ENCODE measurements at regions not wholly inside any gene's neighbourhood (a gene's known extent, or its start where the extent isn't known, plus 50 kb on each side); places are given as distances from the start of the nearest gene placed in this dataset.

- no peak for DNase-seq
Measured at GRCh38 chr10:126787201-126787600, 116.7 kb upstream of the C10orf90 start.

- DNase-seq: no peak
Measured at GRCh38 chr10:126795318-126795717, 109.9 kb upstream of the DOCK1 start.

GRCh38 chr10:126798649-126799048 is 106.6 kb upstream of the DOCK1 start:
- no peak for DNase-seq

DNA sequence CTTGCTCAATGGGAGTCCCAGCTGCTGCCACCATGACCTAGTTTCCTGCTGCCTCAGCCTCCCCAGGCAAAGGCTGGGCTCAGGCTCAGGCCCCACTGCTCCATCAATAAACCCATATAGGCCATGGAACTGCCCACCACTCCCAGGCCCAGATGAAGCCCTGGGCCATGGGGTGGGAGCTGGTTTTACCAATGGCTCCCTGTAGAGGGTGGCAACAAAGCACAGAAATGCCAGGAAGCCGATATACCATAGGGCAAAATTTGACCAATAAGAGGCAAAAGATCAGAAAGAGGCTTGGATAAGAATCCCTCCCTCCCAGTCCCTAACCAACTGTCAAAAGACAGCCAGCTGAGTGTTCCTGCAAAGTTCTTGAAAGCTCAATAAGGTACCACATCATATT is 101.8 kb upstream of the DOCK1 start:
- no peak for DNase-seq

DNA sequence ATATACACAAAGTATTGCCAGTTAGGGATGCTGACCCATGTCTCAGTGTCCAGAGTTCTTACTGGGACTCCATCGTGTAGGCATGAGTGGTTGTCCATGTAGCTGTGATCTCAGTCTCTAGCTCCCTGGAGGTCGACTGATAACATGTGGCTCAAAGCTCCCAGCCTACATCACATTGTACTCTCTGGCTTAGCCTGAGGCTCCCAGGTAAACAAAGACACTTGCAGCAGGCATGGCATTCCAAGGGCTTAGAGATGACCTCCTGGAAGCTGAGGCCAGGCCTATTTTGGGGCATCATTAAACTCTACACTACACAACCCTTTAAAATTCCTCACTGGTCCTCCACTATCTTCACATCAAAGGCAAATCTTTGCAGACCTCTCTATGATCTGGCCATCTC is 100.8 kb upstream of the DOCK1 start:
- DNase-seq: no peak

DNA sequence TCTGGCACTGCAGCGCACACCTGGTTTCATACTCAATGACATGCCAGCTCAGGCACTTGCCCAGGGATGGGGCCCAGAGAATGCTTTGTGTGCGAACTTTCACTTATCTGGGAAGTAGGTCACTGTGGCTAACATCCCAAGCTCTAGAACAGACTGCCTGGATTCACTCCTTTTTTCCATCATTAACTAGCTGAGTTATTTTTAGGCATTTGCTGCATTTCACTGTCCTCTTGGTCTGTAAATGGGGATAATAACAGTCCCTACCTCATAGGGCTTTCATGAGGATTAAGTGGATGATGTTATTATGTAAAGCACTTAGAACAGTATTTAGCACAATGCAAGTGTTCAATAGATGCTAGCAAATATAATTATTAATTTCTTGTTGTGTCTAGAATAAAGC is 98.7 kb upstream of the DOCK1 start:
- no peak for DNase-seq

DNA sequence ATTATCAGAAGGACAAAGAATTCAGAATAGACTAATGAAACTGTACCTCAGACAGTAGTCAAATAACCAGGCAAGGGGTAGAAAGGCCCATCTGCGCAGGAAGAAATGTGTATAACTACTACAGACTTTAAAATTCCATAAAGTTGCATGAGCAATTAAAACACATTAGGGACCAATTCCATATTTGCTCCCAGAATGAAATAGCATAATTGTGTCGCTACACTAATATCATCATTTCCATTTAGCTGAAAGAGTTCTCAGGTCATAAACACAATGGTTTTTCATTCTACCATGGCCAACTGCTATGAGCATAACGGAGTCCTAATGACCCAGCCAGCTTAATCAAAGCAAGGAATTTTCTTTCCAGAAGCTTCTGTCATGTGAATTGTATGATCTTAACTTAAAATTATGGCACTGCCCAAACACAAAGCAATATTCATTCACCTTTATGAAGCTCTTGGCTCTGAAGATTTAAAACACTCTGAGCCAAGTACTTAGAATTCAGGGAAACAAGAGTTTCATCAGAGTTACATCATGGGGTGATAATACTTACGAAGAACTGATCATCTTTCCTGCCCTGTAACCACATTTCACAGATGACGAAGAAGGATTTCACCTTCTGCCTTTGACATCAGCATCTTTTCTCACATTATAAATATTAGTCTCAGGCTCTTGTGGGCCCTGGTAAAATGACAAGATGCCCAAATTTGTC is 98.1 kb upstream of the DOCK1 start:
- no peak for DNase-seq

GRCh38 chr10:126808103-126808502 is 97.1 kb upstream of the DOCK1 start:
- no peak for DNase-seq

- DNase-seq: no peak
Measured at GRCh38 chr10:126813432-126813831, 91.8 kb upstream of the DOCK1 start.

- DNase-seq: no peak
Measured at GRCh38 chr10:126833542-126833941, 71.7 kb upstream of the DOCK1 start.

- DNase-seq: no peak
Measured at GRCh38 chr10:126836009-126836408, 69.2 kb upstream of the DOCK1 start.

- no peak for DNase-seq
Measured at GRCh38 chr10:126838316-126838715, 66.9 kb upstream of the DOCK1 start.

GRCh38 chr10:126839094-126839761 is 66.0 kb upstream of the DOCK1 start:
- DNase-seq: no peak

DNA sequence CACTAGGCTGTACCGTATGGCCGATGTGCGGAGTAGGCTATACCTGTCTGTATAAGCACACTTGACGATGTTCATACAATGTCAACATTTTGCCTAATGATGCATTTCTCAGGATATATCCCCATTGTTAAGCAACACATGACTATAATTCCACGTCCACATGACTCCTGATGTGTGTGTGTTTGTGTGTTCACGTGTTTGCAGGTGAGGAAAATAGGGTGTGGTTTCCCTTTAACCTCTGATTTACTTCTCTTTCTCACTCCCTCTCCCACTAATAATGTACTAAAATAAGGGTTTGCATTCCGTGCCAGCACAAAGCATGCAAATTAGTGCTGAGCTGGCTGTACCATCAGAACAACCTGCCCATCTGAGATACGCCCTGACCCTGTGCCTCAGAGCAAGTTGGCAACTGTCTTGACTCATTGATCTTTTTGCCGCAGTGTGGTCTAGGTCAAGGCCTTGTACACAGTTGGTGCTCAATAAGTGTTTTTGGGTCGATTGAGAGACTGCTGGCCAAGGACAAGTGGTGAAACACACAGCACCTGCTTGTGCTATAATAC is 64.6 kb upstream of the DOCK1 start:
- no peak for DNase-seq

- DNase-seq: no peak
Measured at GRCh38 chr10:126841341-126841895, 63.8 kb upstream of the DOCK1 start.

- DNase-seq: no peak
Measured at GRCh38 chr10:126842356-126842755, 62.9 kb upstream of the DOCK1 start.

DNA sequence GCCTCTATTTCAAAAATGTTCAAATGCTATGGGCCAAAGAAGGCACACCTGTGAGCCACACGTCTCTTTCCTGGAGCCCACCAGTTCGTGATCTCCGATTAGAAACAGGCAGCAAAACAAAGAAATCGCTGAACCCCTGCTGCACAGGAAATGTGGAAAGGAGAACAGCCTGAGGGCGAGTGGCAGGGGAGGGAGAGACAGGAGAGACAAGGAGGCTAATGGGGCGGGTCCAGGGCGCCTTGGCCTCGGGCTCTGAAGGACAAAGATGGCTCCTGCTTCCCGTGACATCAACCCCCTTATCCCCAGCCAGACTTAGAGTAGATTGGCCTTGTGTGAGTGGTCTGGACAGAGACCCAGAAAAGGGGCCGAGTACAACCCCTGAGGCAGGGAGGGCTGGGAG is 62.4 kb upstream of the DOCK1 start:
- DNase-seq: no peak

DNA sequence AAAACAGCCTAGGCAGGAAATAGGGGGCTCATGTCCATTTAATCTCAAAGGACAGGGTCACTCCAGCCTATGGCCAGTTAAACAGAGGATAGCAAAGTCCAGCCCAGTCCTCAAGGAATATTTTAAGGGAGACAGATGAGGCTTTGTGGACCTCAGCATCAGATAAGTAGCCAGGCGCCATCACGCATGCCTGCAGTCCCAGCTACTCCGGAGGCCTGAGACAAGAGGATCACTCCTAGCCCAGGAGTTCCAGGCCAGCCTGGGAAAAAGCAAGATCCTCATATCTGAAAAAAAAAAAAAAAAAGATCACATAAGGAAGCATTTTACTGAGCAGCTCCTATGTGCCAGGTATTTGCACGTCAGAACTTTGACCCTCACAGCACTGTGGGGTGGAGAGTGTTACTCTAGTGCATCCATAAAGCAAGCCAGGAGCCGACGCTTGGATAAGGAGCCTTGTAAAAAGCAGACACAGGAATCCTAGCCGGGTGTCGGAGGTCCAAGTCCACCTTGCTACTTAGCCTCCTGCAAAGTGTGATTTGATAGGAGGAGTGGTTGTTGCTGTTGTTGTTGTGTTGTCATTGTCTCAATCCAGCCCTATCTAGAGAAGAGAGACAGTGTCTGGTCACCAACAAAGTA is 61.8 kb upstream of the DOCK1 start:
- DNase-seq: no peak

DNA sequence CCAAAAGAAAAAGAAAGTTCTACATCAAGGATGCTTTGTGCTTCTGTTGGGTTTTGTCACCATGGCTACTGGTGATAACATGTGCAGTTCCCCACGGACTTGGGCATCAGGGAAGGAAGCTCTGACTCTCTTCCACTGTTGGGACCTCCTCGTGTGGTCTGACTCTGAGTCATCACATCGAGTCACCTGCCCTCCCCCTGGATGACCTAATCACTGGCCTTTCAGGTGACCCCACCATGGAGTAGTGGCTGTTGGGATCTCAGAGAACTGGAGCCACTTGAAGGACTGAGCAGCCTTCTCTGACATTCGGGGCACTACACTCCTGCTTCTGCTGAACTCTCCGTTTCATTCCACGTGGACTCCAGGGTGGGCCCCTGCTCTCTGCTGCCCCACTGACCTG is 60.8 kb upstream of the DOCK1 start:
- DNase-seq: no peak

GRCh38 chr10:126846469-126846868 is 58.8 kb upstream of the DOCK1 start:
- no peak for DNase-seq

GRCh38 chr10:126846959-126847358 is 58.3 kb upstream of the DOCK1 start:
- DNase-seq: no peak

GRCh38 chr10:126847666-126848065 is 57.6 kb upstream of the DOCK1 start:
- no peak for DNase-seq

DNA sequence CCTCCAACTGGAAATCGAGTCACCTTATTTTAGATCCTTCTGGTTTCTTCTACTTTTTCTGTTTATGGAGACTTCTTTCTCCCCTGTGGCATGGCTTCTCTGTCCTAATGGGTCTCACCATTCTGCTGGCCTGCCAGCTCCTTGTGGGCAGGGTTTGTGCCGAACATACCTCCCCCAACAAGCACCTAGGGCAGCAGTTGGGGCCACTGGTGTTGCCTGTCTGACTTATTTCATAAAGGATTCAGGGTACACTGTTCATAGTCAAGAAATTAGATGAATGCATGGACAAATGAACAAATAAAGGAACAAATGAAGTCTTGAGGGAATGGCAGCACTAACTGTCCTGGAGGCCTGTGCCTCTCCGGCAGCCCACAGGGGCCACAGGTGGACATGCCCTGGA is 55.6 kb upstream of the DOCK1 start:
- no peak for DNase-seq

Data from stimulated activated naive CD4-positive, alpha-beta T cell (primary cell).